Adrenal gland (tissue), 9 donors: ENCODE measurements at regions not wholly inside any gene's neighbourhood (a gene's known extent, or its start where the extent isn't known, plus 50 kb on each side); places are given as distances from the start of the nearest gene placed in this dataset.

Experiments
- DNase-seq, 7 donors: peaks; one replicate each; pipeline ENCODE4 v3.0.0-alpha.2; 2019 to 2020
- H3K27ac ChIP-seq, 5 donors: fragments of 200-600 bp; sonication (generic) in 4 of 5; 1 replicate in 3 of 5; 2 replicates in 2 of 5; pipeline versions ENCODE4 v1.5.1 to v1.8.0; 2016 to 2020; ENCODE audit warnings: mild to moderate bottlenecking in 1 of 5
- H3K27me3 ChIP-seq: fragments of 200-600 bp; 2 replicates; pipeline ENCODE4 v1.8.0; 2021
- H3K36me3 ChIP-seq, 2 donors: fragments of 200-600 bp; replicated peaks in 1 of 2; 1 replicate in 1 of 2; 2 replicates in 1 of 2; pipeline versions ENCODE4 v1.5.1 to v1.8.0; 2018 to 2022
- H3K4me1 ChIP-seq, 2 donors: fragments of 200-600 bp; replicated peaks in 1 of 2; 1 replicate in 1 of 2; 2 replicates in 1 of 2; pipeline versions ENCODE4 v1.5.1 to v1.8.0; 2018 to 2021
- H3K4me3 ChIP-seq, 4 donors: fragments of 200-600 bp; sonication (generic) in 3 of 4; one replicate each; pipeline ENCODE4 v1.5.1; 2016 to 2018
- H3K9me3 ChIP-seq, 3 donors: fragments of 200-600 bp; sonication (generic) in 1 of 3; replicated peaks in 1 of 3; 1 replicate in 2 of 3; 2 replicates in 1 of 3; pipeline versions ENCODE4 v1.5.1 to v1.8.0; 2016 to 2021
- CTCF ChIP-seq, 6 experiments: fragments of 450-650 bp in 4 of 6; fragments of 200-600 bp in 2 of 6; sonication (generic) in 1 of 6; IDR thresholded peaks; 1 replicate in 5 of 6; 2 replicates in 1 of 6; pipeline versions ENCODE4 v1.5.1 to v1.8.0; 2016 to 2021; ENCODE audit warnings: antibody characterized with exemption in 6 of 6, mild to moderate bottlenecking in 2 of 6, moderate library complexity in 1 of 6
- POLR2A ChIP-seq, 2 donors: fragments of 450-650 bp; IDR thresholded peaks; one replicate each; pipeline ENCODE4 v1.6.1; 2017; ENCODE audit warnings: antibody characterized with exemption in 2 of 2, mild to moderate bottlenecking in 2 of 2, moderate library complexity in 1 of 2
- WGBS, 4 donors: extraction: QIAGEN DNeasy Blood & Tissue Kit in 2 of 4; methylation state at CpG; one replicate each; pipeline versions ENCODE4 v1.1.5 to v1.1.7; 2013 to 2017; 5-methylcytosine and 5-hydroxymethylcytosine counted together
- intact Hi-C, 2 donors: fragments of 100-400 bp; cut with DNase I; formaldehyde crosslinking; loops; one replicate each; pipeline versions ENCODE4 v1.14.1 to v1.15.0; 2022 to 2023
- donor health status: healthy with polysubstance abuse.
- donor health status: Bipolar disorder and iron deficiency.
- donor health status: DM: yes; HTN: yes; CAD: no.
- donor health status: DM: no; HTN: no; CAD: no.
- donor health status: DM: no; HTN: no; CAD: no.

GRCh38 chr3:70731046-70731445 lies 418.6 kb upstream of the MDFIC2 start:
- Histone ChIP-seq H3K36me3 (no peaks in the 10 kb centered on the region), H3K4me1 (no peaks in the 10 kb centered on the region), H3K27me3 (no peaks in the 10 kb centered on the region), H3K27ac (no peak overlapping the region), H3K9me3 (no peaks in the 10 kb centered on the region), H3K4me3 (no peak overlapping the region)
- intact Hi-C loops: no loop called here
- 87 to 94% (median 91%) methylated on average over 2 of the region's 2 CpGs for WGBS, 4 donors
- TF ChIP-seq CTCF (IDR thresholded peaks at IDR 0.05): no peak
- TF ChIP-seq POLR2A (IDR thresholded peaks at IDR 0.05): no peak
- no peak for DNase-seq

GRCh38 chr3:70729845-70730244 lies 417.4 kb upstream of the MDFIC2 start:
- no peak for DNase-seq
- WGBS, 4 donors: 71 to 83% (median 76%) methylated on average over 3 of the region's 3 CpGs
- no peaks in the 10 kb centered on the region for H3K9me3 ChIP-seq
- H3K27ac ChIP-seq: no peak overlapping the region
- no peaks in the 10 kb centered on the region for H3K27me3 ChIP-seq
- no peaks in the 10 kb centered on the region for H3K36me3 ChIP-seq
- intact Hi-C loops: no loop called here
- no peak overlapping the region for H3K4me3 ChIP-seq
- TF ChIP-seq CTCF (IDR thresholded peaks at IDR 0.05): no peak
- TF ChIP-seq POLR2A (IDR thresholded peaks at IDR 0.05): no peak
- no peaks in the 10 kb centered on the region for H3K4me1 ChIP-seq

- no peaks in the 10 kb centered on the region for H3K36me3 ChIP-seq
- intact Hi-C loops: no loop called here
These were observed 415.9 kb upstream of the MDFIC2 start for GRCh38 chr3:70728311-70728710.

GRCh38 chr3:70726961-70727360 lies 414.5 kb upstream of the MDFIC2 start:
- Histone ChIP-seq H3K27ac (no peak overlapping the region), H3K4me1 (no peaks in the 10 kb centered on the region), H3K36me3 (no peaks in the 10 kb centered on the region), H3K27me3 (no peaks in the 10 kb centered on the region), H3K9me3 (no peaks in the 10 kb centered on the region), H3K4me3 (no peak overlapping the region)
- 95 to 98% (median 97%) methylated on average over 2 of the region's 2 CpGs for WGBS, 4 donors
- intact Hi-C loops: no loop called here
- TF ChIP-seq POLR2A (IDR thresholded peaks at IDR 0.05) (no peak), CTCF (IDR thresholded peaks at IDR 0.05) (no peak)
- DNase-seq: no peak

More at GRCh38 chr3:70728311-70728710, 415.9 kb upstream of the MDFIC2 start:
- WGBS, 4 donors: 42 to 63% (median 54%) methylated on average over 1 of the region's 1 CpG
- Histone ChIP-seq H3K9me3 (no peaks in the 10 kb centered on the region), H3K4me1 (no peaks in the 10 kb centered on the region), H3K27ac (no peak overlapping the region), H3K4me3 (no peak overlapping the region), H3K27me3 (no peaks in the 10 kb centered on the region)
- no peak for DNase-seq
- TF ChIP-seq CTCF (IDR thresholded peaks at IDR 0.05): no peak
